Body of pancreas (tissue), 4 donors: ENCODE measurements at regions not wholly inside any gene's neighbourhood (a gene's known extent, or its start where the extent isn't known, plus 50 kb on each side); places are given as distances from the start of the nearest gene placed in this dataset.

Experiments used
- CTCF ChIP-seq, 7 experiments: fragments of 450-650 bp in 4 of 7; fragments of 200-600 bp in 3 of 7; sonication (generic) in 3 of 7; IDR thresholded peaks; one replicate each; pipeline ENCODE4 v1.5.1; 2016 to 2019; ENCODE audit warnings: antibody characterized with exemption in 7 of 7
- POLR2A ChIP-seq, 3 donors: fragments of 450-650 bp; IDR thresholded peaks; one replicate each; pipeline ENCODE4 v1.6.1; 2016; ENCODE audit warnings: antibody characterized with exemption in 3 of 3, mild to moderate bottlenecking in 2 of 3

GRCh38 chr22:48744967-48745841, 1082.5 kb downstream of the BRD1 start:
- TF ChIP-seq POLR2A (IDR thresholded peaks at IDR 0.05) (no peak), CTCF (IDR thresholded peaks at IDR 0.05) (no peak)
